ENCODE measurements at regions not wholly inside any gene's neighbourhood (a gene's known extent, or its start where the extent isn't known, plus 50 kb on each side); places are given as distances from the start of the nearest gene placed in this dataset.
"Not testable (repeated sequence)": the region's sequence is repeated elsewhere in the genome, so short reads cannot be mapped to it uniquely, and the experiment has no call there.

DNA sequence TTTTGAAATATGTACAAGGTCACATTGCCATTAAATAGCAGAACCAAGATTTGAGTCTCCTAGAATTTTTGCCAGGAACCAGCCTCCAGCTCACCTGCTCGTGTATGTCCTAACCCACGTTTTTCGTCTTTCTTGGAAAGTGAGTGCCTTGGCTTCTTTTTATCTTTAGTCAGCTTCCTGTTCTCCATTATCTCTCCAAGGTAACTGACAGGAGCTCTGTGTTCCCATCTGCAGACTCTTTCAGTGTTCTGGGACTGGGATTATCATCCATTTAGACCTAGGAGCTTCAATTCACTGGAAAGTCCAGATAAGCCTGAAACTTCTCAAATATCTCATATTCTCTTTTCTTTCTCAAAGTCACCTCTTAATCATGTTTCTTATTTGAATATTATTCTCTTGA, 193.7 kb downstream of the ZIC5 start:
- DNase-seq (ENCODE audit: low spot score): no peak

DNA sequence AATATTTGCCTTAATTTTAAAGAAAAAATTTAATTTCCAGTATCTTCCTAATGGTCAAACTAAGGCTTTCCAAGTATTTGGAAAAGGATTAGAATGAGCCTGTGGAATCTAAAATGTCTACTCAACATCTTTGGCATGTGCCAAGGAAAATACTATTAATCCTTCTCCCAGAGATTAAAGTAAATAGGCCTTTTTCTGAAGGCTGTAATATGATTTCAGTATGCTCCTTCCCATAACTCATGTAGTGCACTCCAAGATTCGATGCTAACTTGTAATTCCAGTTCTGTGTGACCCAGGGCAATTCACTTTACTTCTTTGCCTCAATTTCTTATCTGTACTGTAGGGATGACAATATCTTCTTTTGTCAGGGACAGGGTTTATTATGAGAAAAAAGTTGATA, 196.9 kb downstream of the ZIC5 start:
- no peak for DNase-seq (ENCODE audit: low spot score)

DNA sequence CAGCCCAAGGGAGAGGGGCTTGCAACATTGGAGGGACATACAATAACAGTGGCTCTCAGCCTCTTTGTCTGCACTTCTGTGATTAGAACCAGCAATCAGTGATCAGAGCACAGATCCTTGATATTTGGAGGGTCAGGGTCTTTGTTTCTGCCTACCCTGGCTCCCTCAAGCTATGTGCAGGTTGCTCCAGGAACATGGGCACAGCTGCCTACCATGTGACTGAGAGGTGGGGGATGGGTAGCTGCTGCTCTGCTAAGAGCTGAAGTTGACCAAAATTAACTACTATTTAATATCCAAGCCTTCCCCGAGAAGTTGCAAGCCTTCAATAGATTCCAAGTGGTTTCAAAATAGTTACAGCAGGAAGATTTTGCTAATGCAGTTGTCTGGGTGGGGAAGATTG, 202.6 kb downstream of the ZIC5 start:
- no peak for DNase-seq (ENCODE audit: low spot score)

DNA sequence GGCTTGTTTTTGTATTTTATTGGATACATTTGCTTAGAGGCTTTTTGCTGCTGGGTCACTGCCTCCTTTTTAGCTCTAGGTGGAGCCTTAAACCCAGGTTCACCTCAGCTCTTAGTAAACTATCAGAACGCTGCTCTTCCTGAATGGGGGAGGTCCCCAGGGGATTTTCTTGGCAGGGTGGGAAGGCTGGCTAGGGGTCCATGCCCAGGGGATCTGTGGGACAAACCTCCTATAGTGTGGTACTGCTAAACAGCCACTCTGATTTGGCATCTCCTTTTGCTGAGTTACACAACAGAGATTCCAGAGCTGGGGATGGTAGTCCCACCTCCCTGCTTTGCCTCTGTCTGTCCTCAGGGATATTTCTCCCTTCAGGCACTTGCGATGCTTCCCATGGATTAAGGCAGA, 204.9 kb downstream of the ZIC5 start:
- no peak for DNase-seq (ENCODE audit: low spot score)

DNA sequence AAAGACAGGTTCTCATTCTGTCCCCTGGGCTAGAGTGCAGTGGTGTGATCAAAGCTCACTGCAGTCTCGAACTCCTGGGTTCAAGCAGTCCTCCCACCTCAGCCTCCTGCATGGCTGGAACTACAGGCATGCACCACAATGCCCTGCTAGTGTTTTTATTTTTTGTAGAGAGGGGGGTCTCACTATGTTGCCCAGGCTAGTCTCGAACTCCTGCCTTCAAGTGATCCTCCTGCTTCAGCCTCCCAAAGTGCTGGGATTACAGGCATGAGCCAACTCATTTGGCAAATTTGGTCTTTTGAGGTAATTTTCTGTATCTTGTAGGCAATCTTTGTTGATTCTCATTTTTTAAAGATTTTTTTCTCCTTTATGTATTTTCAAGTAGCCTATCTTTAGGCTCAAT, 205.7 kb downstream of the ZIC5 start:
- no peak for DNase-seq (ENCODE audit: low spot score)

DNA sequence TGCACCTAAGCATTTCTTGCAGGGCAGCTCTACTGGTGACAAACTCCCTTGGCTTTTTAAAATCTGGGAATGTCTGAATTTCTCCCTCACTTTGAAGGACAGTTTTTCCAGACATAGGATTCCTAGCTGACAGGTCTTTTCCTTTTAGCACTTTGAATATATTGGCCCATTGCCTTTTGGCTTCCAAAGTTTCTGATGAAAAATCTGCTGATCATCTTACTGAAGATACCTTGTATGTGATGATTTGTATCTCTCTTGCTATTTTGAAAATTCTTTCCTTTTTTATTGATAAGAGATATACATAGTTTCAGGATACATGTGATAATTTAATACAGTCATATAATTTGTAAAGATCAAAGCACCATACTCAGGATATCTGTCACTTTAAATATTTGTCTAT, 211.1 kb downstream of the ZIC5 start:
- no peak for DNase-seq (ENCODE audit: low spot score)

DNA sequence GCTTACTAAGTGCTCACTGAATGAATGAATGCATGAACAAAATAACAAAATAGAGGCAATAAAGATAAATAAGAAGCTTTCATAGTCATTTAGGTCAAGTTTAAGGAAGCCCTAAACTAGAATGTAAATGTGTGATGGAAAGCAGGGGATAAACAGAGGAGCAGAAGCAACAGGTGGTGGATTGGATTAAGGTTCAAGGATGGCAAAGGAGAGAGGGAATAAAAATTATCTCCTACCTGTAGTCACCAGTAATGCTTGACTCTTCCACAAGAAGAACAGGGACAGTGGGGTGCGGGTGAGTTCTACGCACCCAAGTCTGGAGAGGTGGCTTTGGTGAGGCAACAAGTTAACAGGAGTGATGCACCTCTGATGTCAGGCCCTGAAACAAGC, 212.4 kb downstream of the ZIC5 start:
- DNase-seq (ENCODE audit: low spot score): no peak

DNA sequence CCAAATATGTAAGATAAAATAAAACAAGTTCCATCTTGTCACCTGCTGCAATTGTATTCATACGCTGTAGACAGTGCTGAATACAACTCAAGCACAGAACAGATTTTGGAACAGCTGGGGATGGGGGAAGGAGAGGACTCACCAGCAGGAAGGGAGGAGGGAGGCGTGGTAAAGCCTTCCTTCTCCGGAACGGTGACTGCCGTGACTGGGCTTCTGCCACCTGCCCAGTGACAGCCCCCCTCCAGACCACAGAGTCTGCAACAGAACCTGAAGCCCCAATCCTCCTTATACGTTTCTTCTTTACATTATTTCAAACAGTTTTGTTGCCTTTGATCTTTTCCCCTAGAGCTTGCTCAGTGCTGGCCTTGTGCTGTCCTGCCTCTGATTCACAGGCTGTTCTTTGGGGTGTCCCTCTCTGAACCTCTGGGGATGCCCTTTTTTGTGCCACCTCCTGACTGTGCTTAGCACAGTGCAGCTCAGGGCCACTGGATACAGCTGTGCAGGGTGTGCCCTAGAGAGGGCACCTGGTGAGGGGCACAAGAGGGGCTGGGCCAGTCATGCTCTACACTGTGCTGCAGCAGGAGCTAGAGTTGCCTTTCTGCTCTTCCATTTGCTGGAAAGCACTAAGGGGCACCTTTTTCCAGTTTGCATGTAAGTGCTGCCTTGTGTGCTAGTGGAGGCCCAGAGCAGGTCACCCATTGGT, 213.0 kb downstream of the ZIC5 start:
- no peak for DNase-seq (ENCODE audit: low spot score)

DNA sequence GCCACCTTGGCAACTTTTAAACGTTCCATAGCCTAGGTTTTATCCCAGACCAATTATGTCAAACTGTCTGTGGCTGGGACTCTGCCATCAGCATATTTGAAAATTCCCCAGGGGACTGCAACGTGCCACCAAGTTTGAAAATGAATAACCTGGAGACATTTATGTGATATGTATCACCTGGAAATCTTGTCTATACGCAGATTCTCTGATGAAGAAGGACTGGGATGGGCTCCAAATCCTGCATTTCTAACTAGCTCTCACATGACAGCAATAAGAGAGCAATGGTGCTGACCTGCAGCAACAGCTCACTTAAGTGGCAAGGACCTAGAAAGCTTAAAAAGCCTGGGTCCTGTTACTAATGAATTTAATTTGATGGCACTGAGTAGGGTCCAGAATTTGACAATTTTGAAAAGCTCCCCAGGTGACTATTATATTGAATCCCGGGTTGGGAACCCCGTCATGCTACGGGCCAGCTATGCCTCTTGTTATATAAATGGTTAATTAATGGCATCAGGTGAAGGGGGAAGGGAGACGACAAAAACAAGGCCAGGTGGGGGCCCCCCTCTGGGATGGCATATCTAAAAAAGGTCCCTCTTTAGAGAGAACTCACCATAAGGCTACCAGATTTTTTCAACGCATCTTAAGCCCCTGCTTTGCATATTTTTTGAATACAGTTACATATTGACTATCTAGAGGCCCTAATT, 213.7 kb downstream of the ZIC5 start:
- DNase-seq (ENCODE audit: low spot score): no peak

DNA sequence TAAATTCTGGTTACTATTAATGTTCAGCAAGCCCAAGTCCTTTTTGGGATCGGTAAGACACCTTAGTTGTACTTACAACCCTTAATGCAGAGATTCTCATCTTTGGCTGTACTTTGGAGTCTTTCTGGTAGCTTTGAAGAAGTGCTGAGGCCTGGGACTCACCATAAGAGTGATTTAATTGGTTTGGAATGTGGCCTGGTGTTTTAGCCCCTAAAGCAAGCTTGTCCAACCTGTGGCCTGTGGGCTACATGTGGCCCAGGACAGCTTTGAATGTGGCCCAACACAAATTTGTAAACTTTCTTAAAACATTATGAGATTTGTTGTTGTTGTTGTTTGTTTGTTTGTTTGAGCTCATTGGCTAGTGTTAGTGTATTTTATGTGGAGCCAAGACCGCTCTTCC, 215.3 kb downstream of the ZIC5 start:
- no peak for DNase-seq (ENCODE audit: low spot score)

DNA sequence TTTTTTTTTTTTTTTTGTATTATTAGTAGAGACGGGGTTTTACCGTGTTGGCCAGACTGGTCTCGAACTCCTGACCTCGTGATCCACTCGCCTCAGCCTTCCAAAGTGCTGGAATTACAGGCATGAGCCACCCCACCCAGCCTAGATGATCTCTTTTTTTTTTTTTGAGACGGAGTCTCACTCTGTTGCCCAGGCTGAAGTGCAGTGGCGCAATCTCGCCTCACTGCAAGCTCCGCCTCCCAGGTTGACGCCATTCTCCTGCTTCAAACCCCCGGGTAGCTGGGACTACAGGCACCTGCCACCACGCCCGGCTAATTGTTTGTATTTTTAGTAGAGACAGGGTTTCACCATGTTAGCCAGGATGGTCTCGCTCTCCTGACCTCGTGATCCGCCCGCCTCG, 216.8 kb downstream of the ZIC5 start:
- not testable (repeated sequence) for DNase-seq (ENCODE audit: low spot score)

DNA sequence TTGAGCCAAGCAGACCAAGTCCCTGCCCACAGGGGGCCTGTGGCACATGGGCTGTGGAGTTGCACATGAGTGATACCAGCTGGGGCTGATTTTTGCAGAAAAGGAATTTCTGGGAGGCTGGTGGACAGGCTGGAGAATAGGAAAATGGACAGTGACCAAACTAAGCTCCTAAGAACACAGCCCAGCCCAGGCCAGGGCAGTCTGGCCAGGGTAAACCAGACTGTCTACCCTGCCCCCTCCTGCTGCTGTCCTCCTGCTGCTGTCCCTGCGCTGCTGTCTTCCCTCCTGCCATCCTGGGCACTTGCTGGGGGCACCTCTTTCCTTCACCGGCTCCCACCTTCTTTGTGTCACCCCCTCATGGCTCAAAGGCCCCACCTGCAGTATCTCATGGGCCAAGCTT, 219.2 kb downstream of the ZIC5 start:
- DNase-seq (ENCODE audit: low spot score): no peak

DNA sequence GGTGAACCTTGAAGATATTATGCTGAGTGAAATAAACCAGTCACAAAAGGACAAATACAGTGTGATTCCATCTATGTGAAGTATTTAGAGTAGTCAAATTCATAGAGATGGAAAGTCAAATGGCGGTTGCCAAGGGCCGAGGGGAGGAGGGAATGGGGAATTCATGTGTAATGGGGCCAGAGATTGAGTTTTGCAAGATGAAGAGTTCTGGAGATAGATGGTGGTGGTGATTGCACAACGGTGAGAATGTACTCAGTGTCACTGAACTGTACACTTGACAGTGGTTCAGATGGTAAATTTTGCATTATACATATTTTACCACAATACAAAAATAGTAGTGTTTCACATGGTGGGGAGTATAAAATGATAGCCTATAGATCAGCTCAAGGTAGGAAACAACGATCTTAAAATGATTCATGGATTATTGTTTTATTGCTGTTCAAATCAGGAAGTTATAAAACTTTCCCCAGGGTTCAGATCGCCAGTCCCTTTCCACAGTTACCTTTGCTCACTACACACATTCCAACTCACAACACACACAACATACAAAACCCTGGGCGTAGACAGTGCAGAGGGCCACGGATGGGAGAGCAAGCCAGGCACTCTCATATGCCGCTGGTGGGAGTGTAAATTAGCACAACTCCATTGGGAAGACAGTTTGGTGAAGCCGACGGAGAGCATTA, 219.9 kb downstream of the ZIC5 start:
- no peak for DNase-seq (ENCODE audit: low spot score)

DNA sequence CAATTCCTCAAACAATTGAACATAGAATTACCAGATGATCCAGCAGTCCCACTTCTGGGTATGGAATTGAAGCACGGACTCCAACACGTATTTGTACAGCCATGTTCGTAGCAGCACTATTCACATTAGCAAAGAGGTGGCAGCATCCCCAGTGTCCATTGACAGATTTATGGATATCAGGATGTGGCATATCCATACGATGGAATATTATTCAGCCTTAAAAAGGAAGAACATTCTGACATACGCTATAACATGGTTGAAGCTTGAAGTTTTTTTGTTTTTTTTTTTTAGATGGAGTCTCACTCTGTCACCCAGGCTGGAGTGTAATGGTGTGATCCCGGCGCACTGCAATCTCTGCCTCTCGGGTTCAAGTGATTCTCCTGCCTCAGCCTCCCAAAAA, 220.6 kb downstream of the ZIC5 start:
- no peak for DNase-seq (ENCODE audit: low spot score)

DNA sequence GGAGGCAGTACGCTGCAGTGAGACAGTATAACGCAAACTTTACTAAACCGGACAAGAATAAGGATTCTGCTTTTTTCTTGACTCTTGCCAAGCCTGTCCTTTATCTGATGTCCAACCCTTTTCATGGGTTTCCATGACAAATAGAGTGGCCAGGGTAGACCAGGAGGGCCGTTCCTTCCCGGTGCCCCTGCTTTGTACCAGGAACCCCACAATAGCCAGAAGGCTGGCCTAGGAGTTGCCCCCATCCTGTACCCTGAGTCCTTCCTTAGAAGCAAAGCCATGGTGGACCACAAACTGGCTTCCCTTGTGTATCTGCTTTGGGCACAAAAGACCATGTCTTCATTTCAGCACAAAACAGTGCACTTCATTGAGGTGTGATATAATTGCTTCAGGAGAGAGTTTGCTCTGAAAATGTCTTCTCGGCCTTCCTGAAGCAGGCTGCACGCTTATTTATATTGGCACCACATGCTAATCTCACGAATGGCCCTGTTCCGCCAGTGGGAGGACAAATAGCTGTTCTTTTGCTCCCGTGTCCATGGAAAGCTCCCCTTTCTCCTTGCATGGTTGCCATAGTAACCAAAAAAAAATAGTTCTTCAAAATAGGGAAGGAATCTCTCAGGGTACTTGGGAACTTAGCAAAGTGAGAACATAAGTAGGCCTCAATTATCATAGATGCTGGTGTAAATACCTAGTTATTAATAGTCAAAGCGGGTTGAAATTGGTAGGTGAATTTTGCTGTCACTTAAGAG, 222.1 kb downstream of the ZIC5 start:
- DNase-seq (ENCODE audit: low spot score): no peak

DNA sequence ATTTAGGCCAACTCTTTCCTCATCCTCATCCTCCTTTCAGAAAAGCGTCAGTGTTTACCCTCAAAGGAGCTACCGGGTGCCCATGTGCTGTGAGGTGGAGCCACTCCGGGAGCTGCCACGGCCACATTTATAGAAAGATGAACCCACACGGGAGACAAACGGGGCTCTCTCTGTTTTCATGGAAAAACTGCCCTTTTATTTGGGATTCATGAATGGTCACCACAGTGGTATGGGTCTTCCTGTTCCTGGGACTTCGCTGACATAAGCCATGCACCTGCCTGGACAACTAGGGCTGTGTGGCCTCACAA, 224.2 kb downstream of the ZIC5 start:
- DNase-seq (ENCODE audit: low spot score): no peak

DNA sequence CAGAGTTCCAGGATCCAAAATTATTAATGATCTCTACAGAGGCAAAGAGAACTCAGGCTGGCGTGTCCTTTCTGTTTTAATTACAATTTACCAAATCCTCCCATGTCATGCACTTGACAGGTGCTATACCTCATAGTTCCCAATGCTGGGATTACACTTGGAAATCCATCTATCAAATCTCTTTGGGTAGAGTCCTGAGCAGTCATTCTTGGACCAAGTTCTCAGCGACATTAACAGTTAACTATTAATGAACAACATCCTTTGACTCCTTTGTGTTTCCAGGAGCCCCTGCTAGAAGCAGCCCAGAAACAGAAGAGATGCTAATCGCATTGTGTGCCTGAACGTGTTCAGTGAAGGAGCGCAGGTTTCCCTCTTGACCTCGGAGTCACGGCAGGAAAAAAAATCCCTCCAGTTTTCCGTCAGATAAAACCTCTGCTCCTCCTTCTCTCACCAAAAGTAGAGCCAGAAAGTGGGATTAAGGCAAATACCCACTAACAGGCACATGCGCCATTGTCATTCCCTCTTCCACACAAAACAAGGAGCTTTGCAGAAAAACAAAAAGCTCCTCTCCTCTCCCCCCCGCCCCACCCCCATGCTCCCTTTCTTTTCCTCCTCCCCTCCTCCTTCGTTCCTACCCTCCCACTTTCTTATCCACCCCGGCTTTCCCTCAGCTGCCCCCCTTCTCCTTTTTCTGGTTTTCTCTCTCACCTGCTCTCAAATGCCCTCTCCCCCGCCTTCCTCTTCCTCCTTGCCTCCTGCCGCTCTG, 224.7 kb downstream of the ZIC5 start:
- no peak for DNase-seq (ENCODE audit: low spot score)

DNA sequence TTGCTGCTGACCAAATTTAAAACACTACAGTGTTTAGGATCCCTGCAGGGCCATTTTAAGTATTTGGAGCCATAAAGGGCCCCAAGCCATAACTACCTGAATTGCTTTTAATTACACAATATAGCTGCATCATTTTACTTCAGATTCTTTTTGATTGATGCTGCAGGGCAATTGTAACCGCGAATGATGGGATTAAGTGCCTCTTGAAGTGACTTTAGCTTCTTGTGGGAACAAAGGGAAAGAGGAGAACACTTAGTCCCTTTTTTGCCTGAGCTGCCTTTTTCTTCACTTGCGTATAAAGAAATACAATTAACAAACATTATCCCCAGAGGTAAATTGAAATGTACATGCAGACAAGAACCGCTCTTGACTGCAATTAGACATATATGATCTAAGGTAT, 228.5 kb downstream of the ZIC5 start:
- DNase-seq (ENCODE audit: low spot score): no peak

DNA sequence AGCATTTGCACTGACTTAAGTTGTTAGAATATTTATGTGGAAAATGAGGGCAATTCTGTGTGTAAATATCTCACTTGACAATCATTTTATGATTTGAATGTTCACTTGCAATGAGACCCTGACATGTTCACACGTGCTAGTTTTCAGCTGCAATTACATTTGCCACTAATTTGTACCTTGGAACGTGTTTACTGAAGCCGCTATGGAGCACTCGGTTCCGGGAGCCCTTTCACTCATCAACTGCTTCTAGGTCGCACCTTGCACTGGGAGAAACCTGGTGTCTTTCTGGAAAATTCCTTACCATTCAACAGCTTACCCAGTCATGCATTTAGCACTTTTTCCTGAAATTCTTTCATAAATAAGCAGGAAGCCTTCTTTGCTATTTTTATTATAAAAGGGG, 229.6 kb downstream of the ZIC5 start:
- no peak for DNase-seq (ENCODE audit: low spot score)

DNA sequence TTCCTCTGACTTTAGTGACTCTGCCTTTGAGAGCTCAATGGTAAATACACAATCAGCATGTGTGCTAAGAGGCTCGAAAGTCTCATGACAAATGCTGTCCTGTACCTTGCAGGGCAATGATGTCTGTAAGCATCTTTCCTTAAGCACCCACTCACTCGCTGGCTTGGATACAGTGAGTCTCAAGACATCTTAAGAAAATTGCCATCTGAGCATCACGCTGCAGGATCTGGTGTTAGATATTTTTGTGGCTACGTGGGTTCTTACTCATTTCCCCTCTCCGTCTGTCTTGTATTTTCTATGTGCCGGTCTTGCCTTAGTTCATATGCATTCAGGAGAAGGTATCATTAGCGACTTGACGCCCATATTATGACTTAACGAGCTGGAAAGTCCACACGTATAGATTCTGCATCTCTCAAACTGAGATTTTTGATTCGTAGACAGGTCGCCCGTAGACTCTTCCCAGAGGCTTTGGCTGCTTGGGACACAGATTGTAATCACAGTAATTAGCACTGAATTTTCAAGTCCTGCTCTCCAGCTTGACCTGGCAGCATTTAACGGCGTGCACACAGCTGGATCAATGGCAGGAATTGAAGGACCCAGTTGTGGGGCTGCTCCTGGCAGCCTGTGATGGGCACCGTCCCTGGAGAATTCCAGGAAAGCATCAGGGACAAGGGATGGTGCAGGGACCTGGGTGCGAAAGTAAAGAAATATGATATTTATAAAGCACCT, 231.2 kb downstream of the ZIC5 start:
- no peak for DNase-seq (ENCODE audit: low spot score)

DNA sequence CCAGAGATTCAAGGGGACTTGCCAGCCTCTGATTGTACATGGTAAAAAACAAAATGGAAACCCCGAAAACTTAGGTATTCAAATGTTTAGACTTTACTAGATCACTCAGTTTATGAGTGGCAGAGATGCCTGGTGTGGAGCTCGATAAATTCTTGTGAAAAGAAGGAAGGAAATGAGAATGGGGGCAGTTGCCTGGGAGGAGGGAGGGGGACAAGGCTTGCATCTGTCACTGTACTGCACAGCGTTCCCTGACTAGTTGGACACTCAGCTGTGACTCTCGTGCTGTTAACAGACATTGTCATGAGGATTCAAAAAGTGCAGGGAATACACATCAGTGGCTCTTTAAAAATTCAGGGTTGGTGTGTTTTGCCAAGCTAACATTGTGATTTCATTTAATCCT, 232.9 kb downstream of the ZIC5 start:
- no peak for DNase-seq (ENCODE audit: low spot score)

Data from COLO829 (cell line).